GM19043 (cell line): ENCODE measurements at regions not wholly inside any gene's neighbourhood (a gene's known extent, or its start where the extent isn't known, plus 50 kb on each side); places are given as distances from the start of the nearest gene placed in this dataset.
"Not testable (repeated sequence)": the region's sequence is repeated elsewhere in the genome, so short reads cannot be mapped to it uniquely, and the experiment has no call there.

Source experiments
- ATAC-seq: cut with Tn5 transposase; IDR thresholded peaks from one replicate; pipeline ENCODE4 v1.9.1; 2021; ENCODE audit warnings: low read depth; ENCODE audit not compliant: unreplicated experiment

DNA sequence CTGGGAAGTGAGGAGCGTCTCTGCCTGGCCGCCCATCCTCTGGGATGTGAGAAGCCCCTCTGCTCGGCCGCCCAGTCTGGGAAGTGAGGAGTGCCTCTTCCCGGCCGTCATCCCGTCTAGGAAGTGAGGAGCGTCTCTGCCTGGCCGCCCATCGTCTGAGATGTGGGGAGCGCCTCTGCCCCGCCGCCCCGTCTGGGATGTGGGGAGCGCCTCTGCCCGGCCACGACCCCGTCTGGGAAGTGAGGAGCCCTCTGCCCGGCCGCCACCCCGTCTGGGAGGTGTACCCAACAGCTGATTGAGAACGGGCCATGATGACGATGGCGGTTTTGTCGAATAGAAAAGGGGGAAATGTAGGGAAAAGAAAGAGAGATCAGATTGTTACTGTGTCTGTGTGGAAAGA is 173.9 kb upstream of the PRSS1 start:
- not testable (repeated sequence) for ATAC-seq

DNA sequence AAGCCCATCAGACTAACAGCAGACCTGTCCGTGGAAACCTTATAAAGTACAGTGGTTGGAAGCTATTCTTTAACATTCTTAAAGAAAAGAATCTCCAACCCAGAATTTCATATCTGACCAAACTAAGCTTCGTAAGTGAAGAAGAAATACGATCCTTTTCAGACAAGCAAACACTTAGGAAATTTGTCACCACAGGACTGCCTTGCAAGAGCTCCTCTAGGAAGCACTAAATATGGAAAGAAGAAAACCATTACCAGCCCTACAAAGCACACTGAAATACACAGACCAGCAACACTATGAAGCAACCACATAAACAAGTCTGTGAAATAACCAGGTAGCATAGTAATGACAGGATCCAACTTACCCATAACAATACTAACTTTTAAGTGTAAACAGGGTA is 177.7 kb upstream of the PRSS1 start:
- ATAC-seq: no peak

- no peak for ATAC-seq
Observed at GRCh38 chr7:142569851-142570250, 179.4 kb upstream of the PRSS1 start.

DNA sequence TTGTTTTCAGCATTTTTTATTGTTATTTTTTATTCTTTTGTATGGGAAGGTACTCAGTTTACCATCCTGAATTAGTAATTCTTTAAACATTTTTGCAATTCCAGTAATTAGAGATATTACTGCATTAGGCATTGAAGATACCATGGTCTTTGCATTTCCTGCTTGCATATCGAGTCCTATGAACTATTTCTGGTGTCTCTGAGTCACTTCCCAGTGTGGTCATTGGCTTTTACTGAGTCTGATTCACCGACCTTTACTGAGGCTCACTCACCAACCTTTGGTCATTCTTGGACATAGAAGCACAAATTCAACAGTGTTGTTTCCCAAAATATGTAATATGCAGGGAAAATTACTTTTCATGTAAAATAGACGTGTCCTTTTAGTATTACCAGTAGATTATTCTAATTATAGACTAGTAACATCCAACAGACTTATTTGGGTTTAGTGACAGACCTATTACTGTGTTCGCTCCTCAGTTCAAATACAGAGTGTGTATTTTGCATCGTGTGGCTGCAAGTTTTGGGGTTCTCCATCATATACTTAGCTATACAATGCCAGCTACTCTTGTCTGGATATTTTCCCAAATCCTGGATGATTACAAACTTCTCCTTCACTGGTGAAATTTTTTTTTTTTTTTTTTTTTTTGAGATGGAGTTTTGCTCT is 180.7 kb upstream of the PRSS1 start:
- peak; percentile 72 for ATAC-seq

- no peak for ATAC-seq
Observed at GRCh38 chr7:142567201-142568075, 181.8 kb upstream of the PRSS1 start.

DNA sequence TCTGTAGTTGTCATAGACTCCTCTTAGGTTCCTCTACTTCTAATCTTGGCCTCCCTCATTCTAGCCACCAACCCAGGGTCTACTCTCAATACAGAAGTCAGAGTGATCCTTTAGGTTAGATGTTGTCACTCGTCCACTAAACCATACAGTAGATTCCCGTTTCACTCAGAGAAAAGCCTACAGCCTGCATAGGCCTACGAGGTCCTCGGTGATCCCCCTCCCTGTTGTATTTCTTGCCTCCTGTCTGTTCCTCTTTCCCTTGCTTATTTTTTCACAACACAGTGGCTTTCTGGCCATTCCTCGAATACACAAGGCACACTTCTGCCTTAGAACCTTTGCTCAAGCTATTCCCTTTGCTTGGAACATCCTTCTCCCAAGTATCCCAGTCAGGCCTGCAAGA is 183.0 kb upstream of the PRSS1 start:
- no peak for ATAC-seq

- ATAC-seq: not testable (repeated sequence)
Observed at GRCh38 chr7:142564125-142564524, 185.1 kb upstream of the PRSS1 start.

- no peak for ATAC-seq
Observed at GRCh38 chr7:142563470-142563869, 185.8 kb upstream of the PRSS1 start.

DNA sequence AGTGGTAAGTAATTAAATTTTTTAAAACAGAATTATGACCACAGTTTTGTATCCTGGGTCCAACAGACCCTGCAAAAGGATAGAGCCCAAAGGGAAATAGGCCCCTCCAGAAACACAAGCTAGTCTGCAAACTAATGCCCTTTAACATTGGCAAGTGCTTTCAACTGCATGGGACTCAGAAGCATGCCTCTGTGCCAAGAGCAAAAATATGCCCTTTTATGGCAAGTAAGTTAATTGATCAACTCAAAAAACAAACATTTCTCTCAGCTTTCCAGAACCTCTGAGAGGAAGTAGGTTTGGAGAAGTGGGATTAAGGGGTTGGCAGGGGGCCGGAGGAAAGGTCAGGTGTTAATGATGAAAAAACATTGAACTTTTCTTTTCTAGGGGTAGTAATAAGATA is 186.6 kb upstream of the PRSS1 start:
- ATAC-seq: no peak

DNA sequence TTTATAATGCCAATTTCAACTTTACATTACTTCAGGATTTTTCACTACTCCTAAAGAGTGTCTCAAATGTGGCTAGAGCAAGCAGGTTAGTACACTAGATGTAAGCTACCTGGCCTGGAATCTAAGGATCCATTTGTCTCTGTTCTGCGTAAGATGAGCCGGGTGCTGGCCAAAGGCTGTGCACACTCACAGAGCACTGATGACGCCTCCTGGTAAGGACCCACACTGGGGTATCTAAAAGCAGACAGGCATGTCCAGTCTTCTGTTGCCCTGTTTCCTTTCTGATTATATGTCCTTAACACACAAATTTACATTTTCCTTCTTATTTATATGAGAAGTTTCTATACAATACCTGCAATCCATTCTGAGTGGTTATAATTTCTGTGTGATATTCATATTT is 187.9 kb upstream of the PRSS1 start:
- not testable (repeated sequence) for ATAC-seq

DNA sequence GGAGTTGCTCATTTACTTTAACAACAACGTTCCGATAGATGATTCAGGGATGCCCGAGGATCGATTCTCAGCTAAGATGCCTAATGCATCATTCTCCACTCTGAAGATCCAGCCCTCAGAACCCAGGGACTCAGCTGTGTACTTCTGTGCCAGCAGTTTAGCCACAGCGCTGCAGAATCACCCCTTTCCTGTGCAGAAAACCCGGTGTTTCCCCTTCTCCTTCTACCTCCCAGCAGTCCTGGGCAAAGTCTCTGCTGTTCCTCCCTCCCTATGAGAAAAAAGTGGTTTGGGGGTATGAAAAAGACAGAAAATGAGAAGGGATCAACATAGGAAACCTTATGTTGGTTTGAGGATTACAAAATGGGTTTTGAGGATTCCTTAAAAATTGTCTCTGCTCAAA is 188.5 kb upstream of the PRSS1 start:
- not testable (repeated sequence) for ATAC-seq

GRCh38 chr7:142560166-142560565 is 189.1 kb upstream of the PRSS1 start:
- ATAC-seq: no peak

GRCh38 chr7:142557971-142558582 is 191.2 kb upstream of the PRSS1 start:
- peak; percentile 75 for ATAC-seq

DNA sequence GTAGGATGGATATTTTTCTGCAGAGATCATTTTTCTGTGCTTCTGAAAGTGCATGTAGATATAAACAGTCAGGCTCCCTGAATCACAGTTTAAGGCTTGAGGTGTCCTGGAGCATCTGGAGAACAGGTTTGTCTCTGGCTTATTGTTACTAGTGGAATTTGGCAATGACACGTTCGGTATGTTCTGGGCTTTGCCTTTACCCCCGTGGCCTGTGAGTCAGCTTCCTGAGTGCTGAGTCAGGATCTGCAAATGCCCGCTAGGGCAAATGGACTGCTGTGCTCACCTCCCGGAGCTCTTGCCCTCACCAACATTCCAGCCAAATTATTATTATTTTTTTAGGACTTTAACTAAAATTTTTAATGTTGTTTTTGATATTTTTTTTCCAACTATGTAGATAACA is 192.5 kb upstream of the PRSS1 start:
- no peak for ATAC-seq

DNA sequence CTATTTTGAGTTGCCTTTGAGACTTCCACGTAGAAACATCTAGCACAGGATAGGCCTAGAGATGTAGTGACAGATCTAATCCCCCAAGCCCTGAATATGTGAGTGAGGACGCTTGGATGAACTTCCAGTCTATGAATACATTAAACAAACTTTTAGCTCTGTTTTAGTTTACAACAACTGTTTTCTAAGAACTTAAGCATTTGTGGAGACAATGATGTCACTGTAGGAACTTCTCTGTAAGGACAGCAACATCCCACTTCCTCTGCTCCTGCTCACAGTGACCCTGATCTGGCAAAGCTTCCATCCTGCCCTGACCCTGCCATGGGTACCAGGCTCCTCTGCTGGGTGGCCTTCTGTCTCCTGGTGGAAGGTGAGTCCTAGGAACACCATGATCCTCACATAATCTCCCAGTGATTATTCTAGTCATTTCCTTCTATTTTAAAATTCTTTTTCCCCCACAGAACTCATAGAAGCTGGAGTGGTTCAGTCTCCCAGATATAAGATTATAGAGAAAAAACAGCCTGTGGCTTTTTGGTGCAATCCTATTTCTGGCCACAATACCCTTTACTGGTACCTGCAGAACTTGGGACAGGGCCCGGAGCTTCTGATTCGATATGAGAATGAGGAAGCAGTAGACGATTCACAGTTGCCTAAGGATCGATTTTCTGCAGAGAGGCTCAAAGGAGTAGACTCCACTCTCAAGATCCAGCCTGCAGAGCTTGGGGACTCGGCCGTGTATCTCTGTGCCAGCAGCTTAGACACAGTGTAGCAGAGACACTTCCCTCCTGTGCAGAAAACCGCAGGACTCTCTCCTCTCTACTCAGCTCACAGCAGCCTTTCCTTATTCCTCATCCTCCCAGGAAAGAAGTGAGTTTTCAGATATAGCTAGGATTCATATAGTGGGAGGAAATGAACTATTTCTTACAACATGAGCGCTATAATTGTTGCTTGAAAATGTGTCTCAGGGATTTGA is 194.4 kb upstream of the PRSS1 start:
- ATAC-seq: no peak

GRCh38 chr7:142553216-142553615 is 196.1 kb upstream of the PRSS1 start:
- ATAC-seq: no peak

GRCh38 chr7:142548978-142549377 is 200.3 kb upstream of the PRSS1 start:
- ATAC-seq: no peak

GRCh38 chr7:142546452-142546851 is 202.8 kb upstream of the PRSS1 start:
- no peak for ATAC-seq

- no peak for ATAC-seq
Observed at GRCh38 chr7:142542942-142543341, 206.3 kb upstream of the PRSS1 start.

- no peak for ATAC-seq
Observed at GRCh38 chr7:142542105-142542504, 207.2 kb upstream of the PRSS1 start.
